ENCODE measurements at regions not wholly inside any gene's neighbourhood (a gene's known extent, or its start where the extent isn't known, plus 50 kb on each side); places are given as distances from the start of the nearest gene placed in this dataset.
A peak's percentile ranks its signal among the peaks of the same experiment; 100 is the strongest.

- no peak overlapping the region for H3K27ac Mint-ChIP-seq
- DNase-seq (ENCODE audit: low spot score in 2 of 2) (no peak), ATAC-seq (no peak)
These were observed 125.4 kb upstream of the CPNE4 start for GRCh38 chr3:132160198-132160597.

GRCh38 chr3:132161608-132162007, 126.8 kb upstream of the CPNE4 start:
- H3K9me3 Mint-ChIP-seq, result no peaks in the 10 kb centered on the region
- no peak overlapping the region for H3K4me3 Mint-ChIP-seq
- no peak overlapping the region for H3K27ac Mint-ChIP-seq
- DNase-seq (ENCODE audit: low spot score in 2 of 2), result no peak
- no peaks in the 10 kb centered on the region for H3K36me3 Mint-ChIP-seq
- ATAC-seq, result no peak
- no peaks in the 10 kb centered on the region for H3K4me1 Mint-ChIP-seq

More at GRCh38 chr3:132160198-132160597, 125.4 kb upstream of the CPNE4 start:
- Mint-ChIP-seq H3K9me3 (no peaks in the 10 kb centered on the region), H3K4me3 (no peak overlapping the region), H3K36me3 (no peaks in the 10 kb centered on the region), H3K4me1 (no peaks in the 10 kb centered on the region)

- no peak for DNase-seq (ENCODE audit: low spot score in 2 of 2)
- ATAC-seq, result no peak
- H3K36me3 Mint-ChIP-seq, result no peaks in the 10 kb centered on the region
- H3K4me1 Mint-ChIP-seq, result no peaks in the 10 kb centered on the region
- H3K4me3 Mint-ChIP-seq, result no peak overlapping the region
- H3K9me3 Mint-ChIP-seq, result no peaks in the 10 kb centered on the region
- no peak overlapping the region for H3K27ac Mint-ChIP-seq
These were observed 129.8 kb upstream of the CPNE4 start for GRCh38 chr3:132164469-132165092.

GRCh38 chr3:132167870-132168269, 133.1 kb upstream of the CPNE4 start:
- Mint-ChIP-seq H3K27ac (no peak overlapping the region), H3K4me3 (no peak overlapping the region), H3K36me3 (no peaks in the 10 kb centered on the region), H3K9me3 (no peaks in the 10 kb centered on the region), H3K4me1 (no peaks in the 10 kb centered on the region)
- DNase-seq (ENCODE audit: low spot score in 2 of 2), result no peak
- no peak for ATAC-seq

- H3K9me3 Mint-ChIP-seq, result no peaks in the 10 kb centered on the region
- no peaks in the 10 kb centered on the region for H3K36me3 Mint-ChIP-seq
- no peaks in the 10 kb centered on the region for H3K4me1 Mint-ChIP-seq
- no peak overlapping the region for H3K4me3 Mint-ChIP-seq
- DNase-seq (ENCODE audit: low spot score in 2 of 2) (no peak), ATAC-seq (no peak)
- H3K27ac Mint-ChIP-seq, result no peak overlapping the region
These were observed 139.7 kb upstream of the CPNE4 start for GRCh38 chr3:132174500-132174899.

GRCh38 chr3:132180337-132180791, 136.8 kb upstream of the ACP3 start:
- ATAC-seq (peak; percentile 43), DNase-seq (ENCODE audit: low spot score in 2 of 2) (no peak)
- no peaks in the 10 kb centered on the region for H3K9me3 Mint-ChIP-seq
- H3K27ac Mint-ChIP-seq, result no peak overlapping the region
- H3K36me3 Mint-ChIP-seq, result no peaks in the 10 kb centered on the region
- no peak overlapping the region for H3K4me3 Mint-ChIP-seq
- H3K4me1 Mint-ChIP-seq, result peaks cover 6% of the 10 kb centered on the region

- Mint-ChIP-seq H3K36me3 (no peaks in the 10 kb centered on the region), H3K4me1 (peaks cover 6% of the 10 kb centered on the region), H3K27ac (no peak overlapping the region), H3K9me3 (no peaks in the 10 kb centered on the region), H3K4me3 (no peak overlapping the region)
- no peak for DNase-seq (ENCODE audit: low spot score in 2 of 2)
- ATAC-seq, result no peak
These were observed 133.4 kb upstream of the ACP3 start for GRCh38 chr3:132183811-132184210.

GRCh38 chr3:132187746-132188145, 129.5 kb upstream of the ACP3 start:
- Mint-ChIP-seq H3K4me1 (no peaks in the 10 kb centered on the region), H3K4me3 (no peak overlapping the region), H3K9me3 (no peaks in the 10 kb centered on the region), H3K36me3 (no peaks in the 10 kb centered on the region), H3K27ac (no peak overlapping the region)
- DNase-seq (ENCODE audit: low spot score in 2 of 2) (no peak), ATAC-seq (no peak)

- H3K36me3 Mint-ChIP-seq, result no peaks in the 10 kb centered on the region
- H3K27ac Mint-ChIP-seq, result no peak overlapping the region
- H3K9me3 Mint-ChIP-seq, result no peaks in the 10 kb centered on the region
- ATAC-seq, result no peak
- H3K4me3 Mint-ChIP-seq, result no peak overlapping the region
- no peaks in the 10 kb centered on the region for H3K4me1 Mint-ChIP-seq
- no peak for DNase-seq (ENCODE audit: low spot score in 2 of 2)
These were observed 127.6 kb upstream of the ACP3 start for GRCh38 chr3:132189601-132190000.

GRCh38 chr3:132196113-132196512, 121.1 kb upstream of the ACP3 start:
- H3K27ac Mint-ChIP-seq, result no peak overlapping the region
- no peaks in the 10 kb centered on the region for H3K9me3 Mint-ChIP-seq
- ATAC-seq (peak; percentile 27), DNase-seq (ENCODE audit: low spot score in 2 of 2) (no peak)
- no peak overlapping the region for H3K4me3 Mint-ChIP-seq
- no peaks in the 10 kb centered on the region for H3K36me3 Mint-ChIP-seq
- H3K4me1 Mint-ChIP-seq, result no peaks in the 10 kb centered on the region

GRCh38 chr3:132198516-132198915, 118.7 kb upstream of the ACP3 start:
- ATAC-seq, result no peak
- no peaks in the 10 kb centered on the region for H3K4me1 Mint-ChIP-seq

GRCh38 chr3:132199451-132199850, 117.8 kb upstream of the ACP3 start:
- H3K27ac Mint-ChIP-seq, result no peak overlapping the region
- ATAC-seq (no peak), DNase-seq (ENCODE audit: low spot score in 2 of 2) (no peak)
- no peaks in the 10 kb centered on the region for H3K36me3 Mint-ChIP-seq
- H3K4me3 Mint-ChIP-seq, result no peak overlapping the region
- no peaks in the 10 kb centered on the region for H3K4me1 Mint-ChIP-seq
- H3K9me3 Mint-ChIP-seq, result no peaks in the 10 kb centered on the region

More at GRCh38 chr3:132198516-132198915, 118.7 kb upstream of the ACP3 start:
- Mint-ChIP-seq H3K9me3 (no peaks in the 10 kb centered on the region), H3K36me3 (no peaks in the 10 kb centered on the region), H3K27ac (no peak overlapping the region), H3K4me3 (no peak overlapping the region)
- DNase-seq (ENCODE audit: low spot score in 2 of 2), result no peak

- ATAC-seq (no peak), DNase-seq (ENCODE audit: low spot score in 2 of 2) (no peak)
- H3K27ac Mint-ChIP-seq, result no peak overlapping the region
- H3K4me1 Mint-ChIP-seq, result no peaks in the 10 kb centered on the region
- no peaks in the 10 kb centered on the region for H3K9me3 Mint-ChIP-seq
- H3K36me3 Mint-ChIP-seq, result no peaks in the 10 kb centered on the region
- H3K4me3 Mint-ChIP-seq, result no peak overlapping the region
These were observed 114.6 kb upstream of the ACP3 start for GRCh38 chr3:132202586-132202985.

- ATAC-seq (no peak), DNase-seq (ENCODE audit: low spot score in 2 of 2) (no peak)
- no peaks in the 10 kb centered on the region for H3K36me3 Mint-ChIP-seq
- no peak overlapping the region for H3K27ac Mint-ChIP-seq
- H3K4me3 Mint-ChIP-seq, result no peak overlapping the region
- no peaks in the 10 kb centered on the region for H3K9me3 Mint-ChIP-seq
- H3K4me1 Mint-ChIP-seq, result no peaks in the 10 kb centered on the region
These were observed 113.2 kb upstream of the ACP3 start for GRCh38 chr3:132203889-132204596.

GRCh38 chr3:132205609-132206008, 111.6 kb upstream of the ACP3 start:
- DNase-seq (ENCODE audit: low spot score in 2 of 2), result no peak
- H3K9me3 Mint-ChIP-seq, result no peaks in the 10 kb centered on the region
- no peak overlapping the region for H3K4me3 Mint-ChIP-seq
- no peaks in the 10 kb centered on the region for H3K36me3 Mint-ChIP-seq
- H3K4me1 Mint-ChIP-seq, result no peaks in the 10 kb centered on the region
- H3K27ac Mint-ChIP-seq, result no peak overlapping the region
- ATAC-seq, result no peak

GRCh38 chr3:132209855-132210254, 107.4 kb upstream of the ACP3 start:
- Mint-ChIP-seq H3K9me3 (no peaks in the 10 kb centered on the region), H3K4me1 (no peaks in the 10 kb centered on the region), H3K27ac (no peak overlapping the region), H3K36me3 (no peaks in the 10 kb centered on the region), H3K4me3 (no peak overlapping the region)
- DNase-seq (ENCODE audit: low spot score in 2 of 2) (no peak), ATAC-seq (no peak)

All from stimulated activated effector memory CD8-positive, alpha-beta T cell treated with anti-CD3 and anti-CD28 coated beads, Interleukin-12 subunit alpha, Interleukin-12 subunit beta, amount 100 ng/mL, for 72 hours (primary cell).